Panc1 (cell line): ENCODE measurements at regions not wholly inside any gene's neighbourhood (a gene's known extent, or its start where the extent isn't known, plus 50 kb on each side); places are given as distances from the start of the nearest gene placed in this dataset.

Experiments used
- ATAC-seq: fragments of 200-7000 bp; cut with Tn5 transposase; 2 replicates; pipeline ENCODE4 v1.9.1; 2020; ENCODE audit warnings: mild to moderate bottlenecking, moderate library complexity
- BruUV-seq: library from RNA; stranded (reverse); fragments of 400-500 nt; replicated peaks from 2 replicates; lab custom pipeline; 2021; lab: Mats Ljungman, UMichigan
- CTCF ChIA-PET: fragments of 300-600 bp; sonication (Branson Sonifier 250); formaldehyde crosslinking; loops from one replicate; lab custom pipeline; 2022; ENCODE audit warnings: antibody characterized with exemption; lab: Charles Lee
- POLR2A ChIA-PET: fragments of 300-600 bp; sonication (Branson Sonifier 250); formaldehyde crosslinking; loops from one replicate; lab custom pipeline; 2022; ENCODE audit warnings: antibody characterized with exemption; lab: Charles Lee
- DNase-seq: peaks from one replicate; pipeline ENCODE4 v3.0.0-alpha.2; 2010; ENCODE audit warnings: low read depth, low spot score
- H3K27ac ChIP-seq: 2 replicates; pipeline ENCODE4 v1.5.1; 2011; ENCODE audit warnings: mild to moderate bottlenecking, low read length, inconsistent platforms
- H3K27me3 ChIP-seq: fragments of 200-500 bp; sonication (Bioruptor generic); 2 replicates; pipeline ENCODE4 v1.6.0; 2014; ENCODE audit warnings: low read length, inconsistent platforms; ENCODE audit not compliant: control insufficient read depth, insufficient read depth
- H3K36me3 ChIP-seq: fragments of 200-500 bp; sonication (Bioruptor generic); 2 replicates; pipeline ENCODE4 v1.5.1; 2014; ENCODE audit warnings: inconsistent platforms, mild to moderate bottlenecking, low read length, moderate library complexity; ENCODE audit not compliant: control insufficient read depth, insufficient read depth
- H3K4me1 ChIP-seq: 2 replicates; pipeline ENCODE4 v1.5.1; 2011; ENCODE audit warnings: inconsistent platforms, mild to moderate bottlenecking, low read length, moderate library complexity; ENCODE audit not compliant: control insufficient read depth, insufficient read depth
- H3K4me3 ChIP-seq, 2 experiments: 2 replicates each; pipeline ENCODE4 v1.5.1; 2011 to 2012; ENCODE audit warnings: low read depth in 2 of 2, low read length in 2 of 2, mild to moderate bottlenecking in 2 of 2, inconsistent platforms in 1 of 2, moderate library complexity in 1 of 2
- H3K9me3 ChIP-seq: fragments of 200-500 bp; sonication (Bioruptor generic); 2 replicates; pipeline ENCODE4 v1.5.1; 2014; ENCODE audit warnings: low read depth, mild to moderate bottlenecking, inconsistent platforms, low read length, moderate library complexity; ENCODE audit not compliant: control insufficient read depth, insufficient read depth
- CTCF ChIP-seq: fragments of 450-650 bp; IDR thresholded peaks from 2 replicates; pipeline ENCODE4 v1.5.1; 2017; ENCODE audit warnings: mild to moderate bottlenecking
- POLR2AphosphoS5 ChIP-seq: IDR thresholded peaks from 2 replicates; pipeline ENCODE4 v1.6.1; 2012; ENCODE audit warnings: mild to moderate bottlenecking, low read depth, low read length, moderate library complexity
- REST ChIP-seq, 2 experiments: IDR thresholded peaks; 2 replicates each; pipeline ENCODE4 v1.6.1; 2011 to 2012; ENCODE audit warnings: low read depth in 2 of 2, control low read depth in 1 of 2, low read length in 1 of 2, mild to moderate bottlenecking in 1 of 2, moderate library complexity in 1 of 2; ENCODE audit not compliant: insufficient read depth in 1 of 2
- SIN3A ChIP-seq: IDR thresholded peaks from 2 replicates; pipeline ENCODE4 v1.6.1; 2012; ENCODE audit warnings: low read depth, mild to moderate bottlenecking, low read length, moderate library complexity, borderline replicate concordance; ENCODE audit not compliant: insufficient read depth
- TCF7L2 ChIP-seq: IDR thresholded peaks from 2 replicates; pipeline ENCODE4 v1.6.1; 2011; ENCODE audit warnings: mild to moderate bottlenecking, low read depth, low read length, inconsistent platforms
- in situ Hi-C: cut with HindIII; loops from 2 replicates; pipeline ENCODE4 v1.10.0; 2016; ENCODE audit warnings: low sequenced_read_pairs, low pct_unique_long_range_greater_than_20kb
- intact Hi-C: fragments of 100-400 bp; cut with micrococcal nuclease; formaldehyde crosslinking; loops from one replicate; pipeline ENCODE4 v1.10.0; 2022; ENCODE audit not compliant: unreplicated experiment

- intact Hi-C loops: no loop called here
- Histone ChIP-seq H3K9me3 (peaks cover 19% of the 10 kb centered on the region; the same call in 1 of the 2 replicates), H3K27ac (no peak overlapping the region), H3K27me3 (no peaks in the 10 kb centered on the region), H3K36me3 (no peaks in the 10 kb centered on the region), H3K4me1 (no peaks in the 10 kb centered on the region), H3K4me3 (no peak overlapping the region)
- POLR2A ChIA-PET: no interaction called here
- no peak for TF ChIP-seq TCF7L2
- no peak for TF ChIP-seq SIN3A
- no peak for TF ChIP-seq CTCF
- no peak for TF ChIP-seq REST (IDR thresholded peaks at IDR 0.05; ENCODE audit: insufficient read depth in 1 of 2, low read depth in 2 of 2, low read length in 1 of 2)
- no peak for TF ChIP-seq POLR2AphosphoS5
- CTCF ChIA-PET: interaction anchor here (0.5 kb wide), 1 partner anchor 28 kb away, joined by 3 read pairs; no protein-coding TSS in a partner anchor
- ATAC-seq (no peak), DNase-seq (no peak)
- in situ Hi-C loops: no loop called here
- BruUV-seq: no TSS peak
Observed at GRCh38 chr3:159660901-159661300, 327.7 kb upstream of the IL12A start.

DNA sequence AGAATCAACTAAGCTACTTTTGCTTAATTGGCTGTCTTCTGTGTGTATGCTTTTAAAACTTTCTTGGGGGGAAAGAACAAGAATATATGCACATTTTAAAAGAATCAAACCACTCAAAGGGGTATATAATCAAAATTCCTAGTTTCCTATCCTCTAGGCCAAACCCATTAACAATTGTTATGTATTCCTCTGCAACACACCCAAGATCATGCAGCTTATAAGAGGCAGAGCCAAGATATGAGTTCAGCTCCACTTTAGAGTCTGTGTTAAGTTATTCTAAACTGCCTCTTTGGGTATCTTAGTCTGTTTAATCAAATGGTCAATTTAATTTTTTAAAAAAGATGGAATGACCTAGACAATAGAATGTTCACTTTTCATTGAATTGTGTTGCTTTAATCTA lies 326.1 kb upstream of the IL12A start:
- Histone ChIP-seq H3K4me3 (no peak overlapping the region), H3K9me3 (peaks cover 19% of the 10 kb centered on the region; the same call in 1 of the 2 replicates), H3K36me3 (no peaks in the 10 kb centered on the region), H3K27me3 (no peaks in the 10 kb centered on the region), H3K4me1 (no peaks in the 10 kb centered on the region), H3K27ac (no peak overlapping the region)
- in situ Hi-C loops (no loop called here), intact Hi-C loops (no loop called here)
- ATAC-seq (no peak), DNase-seq (no peak)
- no peak for TF ChIP-seq SIN3A
- TF ChIP-seq POLR2AphosphoS5: no peak
- no peak for TF ChIP-seq TCF7L2
- TF ChIP-seq CTCF: no peak
- TF ChIP-seq REST (IDR thresholded peaks at IDR 0.05; ENCODE audit: insufficient read depth in 1 of 2, low read depth in 2 of 2, low read length in 1 of 2): no peak
- no TSS peak for BruUV-seq
- ChIA-PET POLR2A (no interaction called here), CTCF (no interaction called here)
